IPS-11a (cell line): ENCODE measurements at regions not wholly inside any gene's neighbourhood (a gene's known extent, or its start where the extent isn't known, plus 50 kb on each side); places are given as distances from the start of the nearest gene placed in this dataset.
"Not testable (repeated sequence)": the region's sequence is repeated elsewhere in the genome, so short reads cannot be mapped to it uniquely, and the experiment has no call there.

Experiments
- H3K4me3 ChIP-seq: one replicate; pipeline ENCODE4 v1.5.1; 2013; ENCODE audit warnings: low read depth, low read length, control low read depth

- H3K4me3 ChIP-seq, result no peak overlapping the region
Measured at GRCh38 chr22:26957897-26958296, 300.5 kb downstream of the MIAT start.

GRCh38 chr22:26958378-26958777 lies 301.0 kb downstream of the MIAT start:
- H3K4me3 ChIP-seq, result no peak overlapping the region

GRCh38 chr22:26964642-26965041 lies 307.3 kb downstream of the MIAT start:
- H3K4me3 ChIP-seq, result no peak overlapping the region

GRCh38 chr22:26967282-26967681 lies 309.9 kb downstream of the MIAT start:
- no peak overlapping the region for H3K4me3 ChIP-seq

- H3K4me3 ChIP-seq, result no peak overlapping the region
Measured at GRCh38 chr22:26968859-26969523, 311.6 kb downstream of the MIAT start.

- no peak overlapping the region for H3K4me3 ChIP-seq
Measured at GRCh38 chr22:26970809-26971394, 313.5 kb downstream of the MIAT start.

- no peak overlapping the region for H3K4me3 ChIP-seq
Measured at GRCh38 chr22:26972286-26972685, 314.9 kb downstream of the MIAT start.

- H3K4me3 ChIP-seq, result not testable (repeated sequence)
Measured at GRCh38 chr22:26972915-26973314, 315.5 kb downstream of the MIAT start.

GRCh38 chr22:26974034-26974433 lies 316.6 kb downstream of the MIAT start:
- H3K4me3 ChIP-seq, result no peak overlapping the region

GRCh38 chr22:26974914-26975803 lies 317.8 kb downstream of the MIAT start:
- no peak overlapping the region for H3K4me3 ChIP-seq

- no peak overlapping the region for H3K4me3 ChIP-seq
Measured at GRCh38 chr22:26975865-26976264, 318.5 kb downstream of the MIAT start.

GRCh38 chr22:26977741-26978376 lies 320.5 kb downstream of the MIAT start:
- no peak overlapping the region for H3K4me3 ChIP-seq

GRCh38 chr22:26979294-26979693 lies 321.9 kb downstream of the MIAT start:
- no peak overlapping the region for H3K4me3 ChIP-seq

- no peak overlapping the region for H3K4me3 ChIP-seq
Measured at GRCh38 chr22:26981111-26981510, 323.7 kb downstream of the MIAT start.

GRCh38 chr22:26981541-26981940 lies 324.2 kb downstream of the MIAT start:
- H3K4me3 ChIP-seq, result no peak overlapping the region

GRCh38 chr22:26983311-26983710 lies 325.9 kb downstream of the MIAT start:
- no peak overlapping the region for H3K4me3 ChIP-seq

GRCh38 chr22:26985206-26985605 lies 327.8 kb downstream of the MIAT start:
- H3K4me3 ChIP-seq, result no peak overlapping the region

- no peak overlapping the region for H3K4me3 ChIP-seq
Measured at GRCh38 chr22:26985931-26986782, 328.8 kb downstream of the MIAT start.

- no peak overlapping the region for H3K4me3 ChIP-seq
Measured at GRCh38 chr22:26986884-26987283, 329.5 kb downstream of the MIAT start.

GRCh38 chr22:26990503-26991189 lies 333.3 kb downstream of the MIAT start:
- H3K4me3 ChIP-seq, result no peak overlapping the region
